ENCODE measurements at regions not wholly inside any gene's neighbourhood (a gene's known extent, or its start where the extent isn't known, plus 50 kb on each side); places are given as distances from the start of the nearest gene placed in this dataset.
A peak's percentile ranks its signal among the peaks of the same experiment; 100 is the strongest.

DNA sequence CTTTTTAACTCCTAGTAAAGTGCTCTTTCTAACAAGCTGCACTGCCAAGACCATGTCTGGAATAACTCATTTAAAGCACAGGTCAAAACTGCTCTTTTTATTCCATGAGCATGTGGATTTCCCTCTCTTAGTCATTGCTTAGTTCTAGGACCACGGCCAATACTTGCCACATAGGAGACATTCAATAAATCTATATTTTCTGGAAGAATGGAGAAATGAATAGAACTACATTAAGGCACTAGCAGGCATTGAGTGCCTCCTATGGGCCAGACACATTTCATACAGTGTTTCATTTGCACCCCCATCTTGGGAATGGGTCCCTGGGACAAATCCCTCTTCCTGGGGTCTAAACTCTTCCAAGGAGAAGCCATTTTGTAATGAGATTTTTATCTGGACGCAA lies 552.8 kb upstream of the CITED2 start:
- no peak for TF ChIP-seq MYC (IDR thresholded peaks at IDR 0.05; ENCODE audit: low read depth, low read length)
- TF ChIP-seq, protein P1, sequence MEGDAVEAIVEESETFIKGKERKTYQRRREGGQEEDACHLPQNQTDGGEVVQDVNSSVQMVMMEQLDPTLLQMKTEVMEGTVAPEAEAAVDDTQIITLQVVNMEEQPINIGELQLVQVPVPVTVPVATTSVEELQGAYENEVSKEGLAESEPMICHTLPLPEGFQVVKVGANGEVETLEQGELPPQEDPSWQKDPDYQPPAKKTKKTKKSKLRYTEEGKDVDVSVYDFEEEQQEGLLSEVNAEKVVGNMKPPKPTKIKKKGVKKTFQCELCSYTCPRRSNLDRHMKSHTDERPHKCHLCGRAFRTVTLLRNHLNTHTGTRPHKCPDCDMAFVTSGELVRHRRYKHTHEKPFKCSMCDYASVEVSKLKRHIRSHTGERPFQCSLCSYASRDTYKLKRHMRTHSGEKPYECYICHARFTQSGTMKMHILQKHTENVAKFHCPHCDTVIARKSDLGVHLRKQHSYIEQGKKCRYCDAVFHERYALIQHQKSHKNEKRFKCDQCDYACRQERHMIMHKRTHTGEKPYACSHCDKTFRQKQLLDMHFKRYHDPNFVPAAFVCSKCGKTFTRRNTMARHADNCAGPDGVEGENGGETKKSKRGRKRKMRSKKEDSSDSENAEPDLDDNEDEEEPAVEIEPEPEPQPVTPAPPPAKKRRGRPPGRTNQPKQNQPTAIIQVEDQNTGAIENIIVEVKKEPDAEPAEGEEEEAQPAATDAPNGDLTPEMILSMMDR (IDR thresholded peaks at IDR 0.05; ENCODE audit: low read depth, low read length): peak; percentile 26
- TF ChIP-seq POLR2A (IDR thresholded peaks at IDR 0.05; ENCODE audit: extremely low read depth, insufficient read length): no peak
- H3K4me3 ChIP-seq (ENCODE audit: low read depth, low read length): no peak overlapping the region
- DNase-seq (ENCODE audit: low read depth): peak; percentile 48

DNA sequence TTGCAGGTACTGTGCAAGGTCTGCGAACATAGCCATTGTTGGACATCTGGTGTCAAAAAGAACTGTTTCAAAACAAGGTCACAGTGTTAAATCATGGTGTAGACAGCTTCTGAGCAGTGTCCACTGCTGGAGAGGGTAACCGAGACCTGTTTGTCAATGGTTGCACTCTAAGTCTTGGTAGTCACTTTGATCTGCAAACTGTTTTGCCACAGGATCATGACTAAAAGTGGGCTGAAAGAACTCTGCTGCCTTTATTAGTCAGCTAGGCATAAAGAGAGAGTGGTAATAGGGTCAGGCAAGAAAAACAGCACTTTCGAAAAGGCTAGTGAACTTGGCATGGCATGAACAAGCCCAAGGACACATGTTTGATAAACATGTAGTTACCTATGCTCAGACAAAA lies 552.3 kb upstream of the CITED2 start:
- DNase-seq (ENCODE audit: low read depth): no peak

DNA sequence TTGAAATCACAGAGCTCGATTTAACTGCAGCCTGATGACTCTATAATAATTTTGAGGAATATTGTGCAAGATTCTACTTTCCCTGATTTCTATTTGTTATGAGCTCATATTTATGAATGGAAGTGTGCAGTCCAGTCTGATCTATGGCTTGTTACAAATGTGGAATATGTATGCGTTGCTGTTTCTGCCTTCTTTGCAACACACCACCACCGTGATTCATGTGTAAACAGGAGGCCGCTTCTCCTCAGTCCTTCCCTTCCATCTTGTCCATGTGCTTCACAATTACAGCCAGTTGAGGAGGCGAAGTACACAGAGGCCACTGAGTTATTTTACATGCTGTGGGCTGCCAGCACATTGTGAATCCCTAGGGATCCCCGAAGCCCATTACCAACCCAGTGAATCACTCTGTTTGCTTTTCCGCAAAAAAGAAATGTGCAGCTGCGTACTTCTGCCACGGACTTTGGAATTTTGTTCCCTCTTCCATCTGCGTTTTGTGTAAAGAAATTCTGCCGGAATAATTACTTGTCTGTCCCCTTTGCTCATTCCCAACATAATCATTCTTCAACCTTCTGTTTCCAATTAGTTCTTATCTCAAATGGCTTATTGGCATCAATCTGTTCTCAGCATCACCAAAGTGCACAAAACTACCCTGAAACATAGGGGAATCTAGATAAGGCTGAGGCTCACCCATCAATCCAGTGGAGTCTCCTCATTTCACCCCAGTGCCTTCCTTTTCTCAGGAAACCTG lies 551.6 kb upstream of the CITED2 start:
- no peak overlapping the region for H3K4me3 ChIP-seq (ENCODE audit: low read depth, low read length)
- TF ChIP-seq POLR2A (IDR thresholded peaks at IDR 0.05; ENCODE audit: extremely low read depth, insufficient read length) (no peak), MYC (IDR thresholded peaks at IDR 0.05; ENCODE audit: low read depth, low read length) (no peak)
- TF ChIP-seq, protein P2, sequence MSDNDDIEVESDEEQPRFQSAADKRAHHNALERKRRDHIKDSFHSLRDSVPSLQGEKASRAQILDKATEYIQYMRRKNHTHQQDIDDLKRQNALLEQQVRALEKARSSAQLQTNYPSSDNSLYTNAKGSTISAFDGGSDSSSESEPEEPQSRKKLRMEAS (IDR thresholded peaks at IDR 0.05; ENCODE audit: low read depth, low read length): no peak
- TF ChIP-seq, protein P1 (IDR thresholded peaks at IDR 0.05; ENCODE audit: low read depth, low read length): no peak
- DNase-seq (ENCODE audit: low read depth): no peak

More for the DNA sequence above, 552.3 kb upstream of the CITED2 start:
- no peak overlapping the region for H3K4me3 ChIP-seq (ENCODE audit: low read depth, low read length)
- TF ChIP-seq, protein P2 (IDR thresholded peaks at IDR 0.05; ENCODE audit: low read depth, low read length): no peak
- no peak for TF ChIP-seq MYC (IDR thresholded peaks at IDR 0.05; ENCODE audit: low read depth, low read length)
- TF ChIP-seq, protein P1 (IDR thresholded peaks at IDR 0.05; ENCODE audit: low read depth, low read length): no peak
- TF ChIP-seq POLR2A (IDR thresholded peaks at IDR 0.05; ENCODE audit: extremely low read depth, insufficient read length): no peak

DNA sequence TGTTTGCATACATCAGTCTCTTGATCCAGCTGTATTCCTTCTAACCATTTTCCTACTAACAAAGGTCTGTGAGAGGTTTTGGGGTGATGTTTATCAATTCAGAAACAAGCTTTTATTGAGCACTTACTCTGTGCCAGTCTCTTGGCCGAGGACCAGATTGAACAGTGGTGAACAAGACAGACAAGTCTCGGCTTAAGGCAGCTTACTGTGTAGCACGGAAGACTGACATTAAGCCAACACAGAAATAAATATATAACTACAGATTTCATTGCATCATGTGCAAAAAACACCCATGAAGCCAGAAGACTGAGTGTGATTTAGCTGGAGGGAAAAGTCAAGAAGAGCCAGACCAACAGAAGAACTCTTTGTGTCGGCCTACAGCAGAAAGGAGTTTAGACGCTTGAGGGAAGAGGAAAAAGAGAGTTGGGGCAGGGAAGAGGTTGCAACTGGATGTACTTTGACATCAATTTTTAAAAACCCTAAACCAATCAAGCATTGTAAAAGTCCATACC lies 549.6 kb upstream of the CITED2 start:
- TF ChIP-seq, protein P1 (IDR thresholded peaks at IDR 0.05; ENCODE audit: low read depth, low read length): no peak
- TF ChIP-seq MYC (IDR thresholded peaks at IDR 0.05; ENCODE audit: low read depth, low read length): no peak
- TF ChIP-seq POLR2A (IDR thresholded peaks at IDR 0.05; ENCODE audit: extremely low read depth, insufficient read length): no peak
- TF ChIP-seq, protein P2 (IDR thresholded peaks at IDR 0.05; ENCODE audit: low read depth, low read length): no peak
- no peak overlapping the region for H3K4me3 ChIP-seq (ENCODE audit: low read depth, low read length)
- no peak for DNase-seq (ENCODE audit: low read depth)

DNA sequence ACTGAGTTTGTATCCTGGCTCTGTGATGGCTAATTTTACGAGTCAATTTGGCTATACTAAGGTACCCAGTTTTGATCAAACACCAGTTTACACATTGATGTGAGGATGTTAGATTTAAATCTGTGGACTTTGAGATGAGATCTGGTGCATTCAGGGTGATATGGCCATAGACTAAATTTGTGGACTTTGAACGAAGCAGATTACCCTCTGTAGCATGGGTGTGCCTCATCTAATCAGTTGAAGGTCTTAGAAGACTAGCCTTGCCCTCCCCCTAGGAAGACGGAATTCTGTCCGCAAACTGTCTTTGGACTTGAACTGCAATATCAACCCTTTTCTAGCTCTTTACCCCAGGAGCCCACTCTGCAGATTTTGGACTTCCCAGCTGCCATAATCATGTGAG lies 547.8 kb upstream of the CITED2 start:
- TF ChIP-seq POLR2A (IDR thresholded peaks at IDR 0.05; ENCODE audit: extremely low read depth, insufficient read length): no peak
- TF ChIP-seq, protein P1 (IDR thresholded peaks at IDR 0.05; ENCODE audit: low read depth, low read length): no peak
- no peak for TF ChIP-seq MYC (IDR thresholded peaks at IDR 0.05; ENCODE audit: low read depth, low read length)
- TF ChIP-seq, protein P2 (IDR thresholded peaks at IDR 0.05; ENCODE audit: low read depth, low read length): no peak
- DNase-seq (ENCODE audit: low read depth): no peak
- no peak overlapping the region for H3K4me3 ChIP-seq (ENCODE audit: low read depth, low read length)
